ENCODE measurements at regions not wholly inside any gene's neighbourhood (a gene's known extent, or its start where the extent isn't known, plus 50 kb on each side); places are given as distances from the start of the nearest gene placed in this dataset.

DNA sequence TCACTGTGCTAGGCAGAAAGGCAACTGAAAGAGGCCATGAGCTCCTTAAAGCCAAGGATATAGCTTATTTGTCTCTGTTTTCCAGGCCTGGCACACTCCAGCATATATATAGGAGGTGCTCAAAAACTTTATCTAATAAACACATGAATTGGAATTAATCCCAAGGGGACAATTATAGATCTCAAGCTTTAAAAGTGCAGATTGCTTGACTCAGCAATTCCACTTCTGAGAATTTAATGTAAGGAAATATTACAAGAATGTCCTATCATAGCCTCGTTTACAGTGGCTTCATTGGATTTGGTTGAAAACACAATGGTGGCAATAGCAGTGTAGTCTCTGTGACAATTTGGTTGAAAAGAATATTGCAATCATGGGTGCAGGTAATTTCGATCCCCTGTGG, 267.3 kb downstream of the SHQ1 start:
- no peak overlapping the region; the same call in 1 of the 2 replicates for H2AK5ac ChIP-seq (ENCODE audit: low read depth, low read length)
- H3K27me3 ChIP-seq (replicated peaks in 1 of 4; ENCODE audit: control insufficient read depth in 3 of 4, extremely low read depth in 1 of 4, insufficient read depth in 3 of 4, low read length in 3 of 4) = no peaks in the 10 kb centered on the region
- no peak for DNase-seq (ENCODE audit: low read depth in 1 of 2, low spot score in 2 of 2)
- H2BK5ac ChIP-seq (ENCODE audit: low read depth, low read length) = no peak overlapping the region; the same call in 1 of the 2 replicates
- no peak overlapping the region for H2AFZ ChIP-seq (ENCODE audit: low read length)
- POLR2A ChIA-PET (ENCODE audit: partially characterized antibody) = interaction anchor here (1.3 kb wide), 1 partner anchor 11 kb away, joined by 4 read pairs; no protein-coding TSS in a partner anchor
- no peak overlapping the region for H3K4me2 ChIP-seq (ENCODE audit: insufficient read depth in 1 of 2, low read depth in 2 of 2, low read length in 2 of 2)
- FAIRE-seq = no peak
- H4K5ac ChIP-seq (ENCODE audit: insufficient read length, low read depth, low read length) = no peak overlapping the region
- CTCF ChIA-PET (ENCODE audit: partially characterized antibody) = interaction anchor here (1.0 to 1.6 kb wide), 3 partner anchors 11 to 53 kb away, joined by 3 to 5 read pairs (median 3); no protein-coding TSS in a partner anchor
- WGBS, 2 experiments (ENCODE audit: extremely low coverage in 1 of 2, insufficient coverage in 1 of 2, insufficient read length in 1 of 2, insufficient replicate concordance in 2 of 2, low coverage in 1 of 2, low lambda C conversion rate in 2 of 2, missing lambda C conversion rate in 1 of 2) = 88% methylated on average over 2 of the region's 2 CpGs; no CpG with 5 or more reads in 1 of the 2 experiments
- no peak overlapping the region for H3K4ac ChIP-seq (replicated peaks; ENCODE audit: insufficient read length, low read depth, low read length)
- H3K4me1 ChIP-seq (replicated peaks in 1 of 4; ENCODE audit: control insufficient read depth in 3 of 4, insufficient read depth in 4 of 4, low read length in 3 of 4) = peaks cover 0 to 8% (median 7%) of the 10 kb centered on the region in 4 experiments; a peak in 4 of 7 replicates
- H3K79me1 ChIP-seq (ENCODE audit: low read depth, low read length) = no peaks in the 10 kb centered on the region
- no peak overlapping the region for H3K14ac ChIP-seq (ENCODE audit: insufficient read length)
- no peak overlapping the region for H3K23ac ChIP-seq (ENCODE audit: insufficient read length)
- peak overlapping the region; percentile 28; the same call in 1 of the 2 replicates for H2BK12ac ChIP-seq (ENCODE audit: low read depth, low read length)
- no peaks in the 10 kb centered on the region for H3K23me2 ChIP-seq (ENCODE audit: low read depth, low read length)
- peak overlapping the region; percentile 92; the same call in 1 of the 2 replicates for H2BK20ac ChIP-seq (ENCODE audit: low read length)
- no peak overlapping the region for H2BK120ac ChIP-seq (replicated peaks; ENCODE audit: low read depth, low read length)
- H4K8ac ChIP-seq (ENCODE audit: extremely low read depth, insufficient read depth, low read length) = no peak overlapping the region
- no peaks in the 10 kb centered on the region for H3K9me3 ChIP-seq (ENCODE audit: insufficient read depth in 2 of 2, low read depth in 1 of 2, low read length in 1 of 2)
- H3K9ac ChIP-seq (replicated peaks in 1 of 4; ENCODE audit: extremely low read depth in 1 of 4, low read depth in 3 of 4, low read length in 3 of 4) = no peak overlapping the region
- H3K18ac ChIP-seq (ENCODE audit: extremely low read depth, low read length) = no peak overlapping the region
- H3K56ac ChIP-seq (replicated peaks; ENCODE audit: insufficient read length, low read depth, low read length) = no peak overlapping the region
- H2BK15ac ChIP-seq (ENCODE audit: low read length) = no peak overlapping the region
- no peak overlapping the region for H3K4me3 ChIP-seq (ENCODE audit: extremely low read depth in 1 of 4, insufficient read depth in 2 of 4, low read depth in 3 of 4, low read length in 4 of 4)
- no peaks in the 10 kb centered on the region for H4K20me1 ChIP-seq (replicated peaks in 1 of 2; ENCODE audit: control insufficient read depth in 1 of 2, insufficient read depth in 2 of 2, low read length in 2 of 2)
- H4K91ac ChIP-seq (replicated peaks; ENCODE audit: insufficient read length, low read length) = no peak overlapping the region
- no peaks in the 10 kb centered on the region for H3K36me3 ChIP-seq (ENCODE audit: control insufficient read depth in 2 of 4, insufficient read depth in 4 of 4, low read length in 3 of 4)
- H3K27ac ChIP-seq (ENCODE audit: low read depth, low read length) = no peak overlapping the region
- no peaks in the 10 kb centered on the region for H3K79me2 ChIP-seq (ENCODE audit: control insufficient read depth in 1 of 2, insufficient read depth in 2 of 2, low read length in 2 of 2)
- TF ChIP-seq, protein P1, sequence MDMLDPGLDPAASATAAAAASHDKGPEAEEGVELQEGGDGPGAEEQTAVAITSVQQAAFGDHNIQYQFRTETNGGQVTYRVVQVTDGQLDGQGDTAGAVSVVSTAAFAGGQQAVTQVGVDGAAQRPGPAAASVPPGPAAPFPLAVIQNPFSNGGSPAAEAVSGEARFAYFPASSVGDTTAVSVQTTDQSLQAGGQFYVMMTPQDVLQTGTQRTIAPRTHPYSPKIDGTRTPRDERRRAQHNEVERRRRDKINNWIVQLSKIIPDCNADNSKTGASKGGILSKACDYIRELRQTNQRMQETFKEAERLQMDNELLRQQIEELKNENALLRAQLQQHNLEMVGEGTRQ (IDR thresholded peaks at IDR 0.05; ENCODE audit: low read length) = no peak
- TF ChIP-seq KDM5A (IDR thresholded peaks at IDR 0.05; ENCODE audit: low read length) (no peak), YY1 (IDR thresholded peaks at IDR 0.05; ENCODE audit: low read depth, low read length) (no peak), KDM4A (IDR thresholded peaks at IDR 0.05; ENCODE audit: low read depth, low read length, severe bottlenecking) (no peak), JUND (IDR thresholded peaks at IDR 0.05; ENCODE audit: low read length) (no peak), CBX5 (IDR thresholded peaks at IDR 0.05; ENCODE audit: low read depth, low read length) (no peak), ASH2L (IDR thresholded peaks at IDR 0.05; ENCODE audit: low read length) (no peak), EGR1 (IDR thresholded peaks at IDR 0.05; ENCODE audit: borderline replicate concordance, low read depth, low read length) (no peak), HDAC2 (IDR thresholded peaks at IDR 0.05; ENCODE audit: borderline replicate concordance in 1 of 2, low read depth in 2 of 2, low read length in 2 of 2) (no peak), POLR2A (IDR thresholded peaks at IDR 0.05; ENCODE audit: control extremely low read depth in 1 of 2, low read depth in 2 of 2, low read length in 2 of 2) (no peak), SAP30 (IDR thresholded peaks at IDR 0.05; ENCODE audit: insufficient read depth, insufficient replicate concordance, low read length) (no peak)

Data from H1 (cell line).